A673 (cell line): ENCODE measurements at regions not wholly inside any gene's neighbourhood (a gene's known extent, or its start where the extent isn't known, plus 50 kb on each side); places are given as distances from the start of the nearest gene placed in this dataset.
A peak's percentile ranks its signal among the peaks of the same experiment; 100 is the strongest.
"Not testable (repeated sequence)": the region's sequence is repeated elsewhere in the genome, so short reads cannot be mapped to it uniquely, and the experiment has no call there.

Experiments used
- BruUV-seq: library from RNA; stranded (reverse); fragments of 400-500 nt; replicated peaks from 2 replicates; lab custom pipeline; 2021; lab: Mats Ljungman, UMichigan
- CTCF ChIA-PET: fragments of 300-600 bp; sonication (Branson Sonifier 250); formaldehyde crosslinking; loops from one replicate; lab custom pipeline; 2022; ENCODE audit warnings: antibody characterized with exemption; lab: Charles Lee
- POLR2A ChIA-PET: fragments of 300-600 bp; sonication (Branson Sonifier 250); formaldehyde crosslinking; loops from one replicate; lab custom pipeline; 2022; ENCODE audit warnings: antibody characterized with exemption; ENCODE audit not compliant: low non-redundant PET; lab: Charles Lee
- DNase-seq: peaks from one replicate; pipeline ENCODE4 v3.0.0-alpha.2; 2015; ENCODE audit warnings: low spot score
- H3K27ac ChIP-seq: fragments of 200-600 bp; sonication (generic); 2 replicates; pipeline ENCODE4 v1.5.1; 2016; ENCODE audit warnings: mixed run types, low read depth, mild to moderate bottlenecking, mixed read lengths, antibody characterized with exemption, low read length; ENCODE audit not compliant: poor library complexity, severe bottlenecking
- H3K27me3 ChIP-seq: fragments of 200-600 bp; sonication (generic); replicated peaks from 2 replicates; pipeline ENCODE4 v1.6.1; 2017; ENCODE audit warnings: mixed run types, low read depth, mild to moderate bottlenecking, mixed read lengths, antibody characterized with exemption, low read length; ENCODE audit not compliant: insufficient read depth, poor library complexity
- H3K36me3 ChIP-seq: fragments of 200-600 bp; sonication (generic); 2 replicates; pipeline ENCODE4 v1.6.1; 2016; ENCODE audit warnings: mixed run types, mild to moderate bottlenecking, mixed read lengths, antibody characterized with exemption, low read length; ENCODE audit not compliant: insufficient read depth, poor library complexity, severe bottlenecking
- H3K4me1 ChIP-seq: fragments of 200-600 bp; sonication (generic); 2 replicates; pipeline ENCODE4 v1.6.1; 2017; ENCODE audit warnings: mixed run types, mild to moderate bottlenecking, mixed read lengths, antibody characterized with exemption, low read length; ENCODE audit not compliant: insufficient read depth, poor library complexity, severe bottlenecking
- H3K4me3 ChIP-seq: fragments of 200-600 bp; sonication (generic); 2 replicates; pipeline ENCODE4 v1.5.1; 2016; ENCODE audit warnings: low read depth, mixed run types, mild to moderate bottlenecking, mixed read lengths, low read length; ENCODE audit not compliant: poor library complexity, severe bottlenecking
- H3K9me3 ChIP-seq: fragments of 200-600 bp; sonication (generic); 2 replicates; pipeline ENCODE4 v1.6.1; 2016; ENCODE audit warnings: mixed run types, low read depth, mild to moderate bottlenecking, mixed read lengths, antibody characterized with exemption, low read length; ENCODE audit not compliant: poor library complexity, severe bottlenecking
- EZH2 ChIP-seq: fragments of 200-600 bp; sonication (generic); IDR thresholded peaks from 2 replicates; pipeline ENCODE4 v1.6.1; 2017; ENCODE audit warnings: borderline replicate concordance, low read depth, mild to moderate bottlenecking, mixed read lengths, antibody characterized with exemption, low read length; ENCODE audit not compliant: poor library complexity, severe bottlenecking
- intact Hi-C: fragments of 100-400 bp; cut with micrococcal nuclease; formaldehyde crosslinking; loops from one replicate; pipeline ENCODE4 v1.10.0; 2022; ENCODE audit not compliant: unreplicated experiment
- TF ChIP-seq, protein P1 (sequence below): fragments of 300-800, 200-600 bp; sonication (generic); conservative IDR thresholded peaks from 2 replicates; pipeline ENCODE4 v1.5.1; 2017; ENCODE audit warnings: low read depth, mild to moderate bottlenecking, antibody characterized with exemption, low read length, moderate library complexity, mixed read lengths

GRCh38 chr14:25322784-25323183 is 272.8 kb upstream of the STXBP6 start:
- TF ChIP-seq, protein P1, sequence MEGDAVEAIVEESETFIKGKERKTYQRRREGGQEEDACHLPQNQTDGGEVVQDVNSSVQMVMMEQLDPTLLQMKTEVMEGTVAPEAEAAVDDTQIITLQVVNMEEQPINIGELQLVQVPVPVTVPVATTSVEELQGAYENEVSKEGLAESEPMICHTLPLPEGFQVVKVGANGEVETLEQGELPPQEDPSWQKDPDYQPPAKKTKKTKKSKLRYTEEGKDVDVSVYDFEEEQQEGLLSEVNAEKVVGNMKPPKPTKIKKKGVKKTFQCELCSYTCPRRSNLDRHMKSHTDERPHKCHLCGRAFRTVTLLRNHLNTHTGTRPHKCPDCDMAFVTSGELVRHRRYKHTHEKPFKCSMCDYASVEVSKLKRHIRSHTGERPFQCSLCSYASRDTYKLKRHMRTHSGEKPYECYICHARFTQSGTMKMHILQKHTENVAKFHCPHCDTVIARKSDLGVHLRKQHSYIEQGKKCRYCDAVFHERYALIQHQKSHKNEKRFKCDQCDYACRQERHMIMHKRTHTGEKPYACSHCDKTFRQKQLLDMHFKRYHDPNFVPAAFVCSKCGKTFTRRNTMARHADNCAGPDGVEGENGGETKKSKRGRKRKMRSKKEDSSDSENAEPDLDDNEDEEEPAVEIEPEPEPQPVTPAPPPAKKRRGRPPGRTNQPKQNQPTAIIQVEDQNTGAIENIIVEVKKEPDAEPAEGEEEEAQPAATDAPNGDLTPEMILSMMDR, result no peak
- no peak for TF ChIP-seq EZH2
- Histone ChIP-seq H3K9me3 (no peaks in the 10 kb centered on the region), H3K27me3 (no peaks in the 10 kb centered on the region), H3K36me3 (no peaks in the 10 kb centered on the region), H3K27ac (no peak overlapping the region), H3K4me1 (no peaks in the 10 kb centered on the region), H3K4me3 (no peak overlapping the region)
- DNase-seq, result no peak
- ChIA-PET POLR2A (no interaction called here), CTCF (no interaction called here)
- intact Hi-C loops, result no loop called here
- no TSS peak for BruUV-seq

DNA sequence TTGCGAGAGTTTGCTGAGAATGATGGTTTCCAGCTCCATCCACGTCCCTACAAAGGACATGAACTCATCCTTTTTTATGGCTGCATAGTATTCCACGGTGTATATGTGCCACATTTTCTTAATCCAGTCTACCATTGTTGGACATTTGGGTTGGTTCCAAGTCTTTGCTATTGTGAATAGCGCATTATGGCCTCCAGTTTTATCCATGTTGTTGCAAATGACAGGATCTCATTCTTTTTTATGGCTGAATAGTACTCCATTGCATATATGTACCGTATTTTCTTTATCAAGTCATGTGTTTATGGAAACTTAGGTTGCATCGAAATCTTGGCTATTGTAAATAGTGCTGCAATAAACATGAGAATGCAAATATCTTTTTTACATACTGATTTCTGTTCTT is 266.1 kb upstream of the STXBP6 start:
- DNase-seq, H3K9me3 ChIP-seq, H3K27me3 ChIP-seq, H3K27ac ChIP-seq, H3K4me1 ChIP-seq, POLR2A ChIA-PET, H3K4me3 ChIP-seq, CTCF ChIA-PET, intact Hi-C loops, H3K36me3 ChIP-seq, BruUV-seq: not testable (repeated sequence)

DNA sequence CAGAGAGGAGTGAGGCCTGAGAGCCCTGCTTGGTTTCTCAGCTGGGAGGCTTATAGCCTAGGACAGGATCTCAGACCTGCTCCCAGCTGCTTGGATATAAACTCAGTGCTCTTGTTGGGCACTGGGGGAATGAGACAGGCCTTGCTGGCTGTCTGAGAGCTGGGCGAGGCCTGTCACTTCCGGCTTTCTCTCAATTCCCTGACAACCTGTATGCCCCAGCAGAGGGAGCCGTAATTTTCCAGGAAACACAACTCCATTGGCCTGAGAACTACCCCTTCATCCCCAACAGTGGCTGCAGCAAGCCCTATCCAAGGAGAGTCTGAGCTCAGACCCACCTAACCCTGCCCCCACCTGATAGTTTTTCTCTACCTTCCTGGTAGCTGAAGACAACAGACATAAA is 258.3 kb upstream of the STXBP6 start:
- Histone ChIP-seq H3K36me3 (no peaks in the 10 kb centered on the region), H3K4me3 (no peak overlapping the region), H3K4me1 (no peaks in the 10 kb centered on the region), H3K27me3 (no peaks in the 10 kb centered on the region), H3K9me3 (no peaks in the 10 kb centered on the region), H3K27ac (no peak overlapping the region)
- ChIA-PET POLR2A (interaction anchor here (0.5 kb wide), 1 partner anchor 92 kb away, joined by 3 read pairs; no protein-coding TSS in a partner anchor), CTCF (interaction anchor here (0.7 to 2.0 kb wide), 2 partner anchors 92 to 99 kb away, joined by 3 to 7 read pairs; no protein-coding TSS in a partner anchor)
- intact Hi-C loops, result no loop called here
- no peak for TF ChIP-seq EZH2
- TF ChIP-seq, protein P1, result peak; percentile 35
- no TSS peak for BruUV-seq
- peak; percentile 27 for DNase-seq

DNA sequence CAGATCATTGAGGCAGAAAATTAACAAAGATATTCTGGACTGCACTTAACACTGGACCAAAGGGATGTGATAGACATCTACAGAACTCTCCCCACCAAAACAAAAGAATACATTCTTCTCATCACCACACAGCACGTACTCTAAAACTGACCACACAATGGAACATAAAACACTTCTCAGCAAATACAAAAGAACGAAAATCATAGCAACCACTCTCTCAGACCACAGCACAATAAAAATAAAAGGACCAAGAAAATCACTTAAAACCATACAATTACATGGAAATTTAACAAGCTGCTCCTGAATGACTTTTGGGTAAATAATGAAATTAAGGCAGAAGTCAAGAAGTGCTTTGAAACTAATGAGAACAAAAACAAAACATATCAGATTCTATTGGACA is 254.0 kb upstream of the STXBP6 start:
- TF ChIP-seq, protein P1, result no peak
- TF ChIP-seq EZH2, result no peak
- ChIA-PET POLR2A (no interaction called here), CTCF (interaction anchor here (0.6 kb wide), 1 partner anchor 15 kb away, joined by 3 read pairs; no protein-coding TSS in a partner anchor)
- DNase-seq, result no peak
- Histone ChIP-seq H3K36me3 (no peaks in the 10 kb centered on the region), H3K4me3 (no peak overlapping the region), H3K9me3 (no peaks in the 10 kb centered on the region), H3K4me1 (no peaks in the 10 kb centered on the region), H3K27me3 (no peaks in the 10 kb centered on the region), H3K27ac (no peak overlapping the region)
- BruUV-seq, result no TSS peak
- intact Hi-C loops, result no loop called here
